ENCODE measurements at regions not wholly inside any gene's neighbourhood (a gene's known extent, or its start where the extent isn't known, plus 50 kb on each side); places are given as distances from the start of the nearest gene placed in this dataset.
"Not testable (repeated sequence)": the region's sequence is repeated elsewhere in the genome, so short reads cannot be mapped to it uniquely, and the experiment has no call there.

DNA sequence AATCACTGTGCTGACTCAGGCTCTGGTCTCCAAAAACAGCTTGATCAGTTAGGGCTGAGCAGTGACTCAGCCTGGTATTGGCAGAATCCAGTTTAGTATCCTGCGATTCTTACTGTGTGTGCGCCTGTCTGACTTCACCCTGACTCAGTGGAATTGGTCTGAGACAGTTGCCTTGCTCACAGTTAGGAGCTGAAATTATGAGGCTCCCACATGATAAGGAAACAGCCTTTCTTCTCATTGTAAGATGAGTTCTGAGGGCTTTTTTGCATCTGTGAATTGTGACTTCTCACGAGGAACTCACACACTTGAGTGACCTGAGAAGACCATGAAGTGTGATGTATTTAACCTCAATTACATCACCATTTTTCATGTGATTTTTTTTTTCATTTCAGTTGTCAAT is 1282.4 kb downstream of the RPIA start:
- TF ChIP-seq, protein P1, sequence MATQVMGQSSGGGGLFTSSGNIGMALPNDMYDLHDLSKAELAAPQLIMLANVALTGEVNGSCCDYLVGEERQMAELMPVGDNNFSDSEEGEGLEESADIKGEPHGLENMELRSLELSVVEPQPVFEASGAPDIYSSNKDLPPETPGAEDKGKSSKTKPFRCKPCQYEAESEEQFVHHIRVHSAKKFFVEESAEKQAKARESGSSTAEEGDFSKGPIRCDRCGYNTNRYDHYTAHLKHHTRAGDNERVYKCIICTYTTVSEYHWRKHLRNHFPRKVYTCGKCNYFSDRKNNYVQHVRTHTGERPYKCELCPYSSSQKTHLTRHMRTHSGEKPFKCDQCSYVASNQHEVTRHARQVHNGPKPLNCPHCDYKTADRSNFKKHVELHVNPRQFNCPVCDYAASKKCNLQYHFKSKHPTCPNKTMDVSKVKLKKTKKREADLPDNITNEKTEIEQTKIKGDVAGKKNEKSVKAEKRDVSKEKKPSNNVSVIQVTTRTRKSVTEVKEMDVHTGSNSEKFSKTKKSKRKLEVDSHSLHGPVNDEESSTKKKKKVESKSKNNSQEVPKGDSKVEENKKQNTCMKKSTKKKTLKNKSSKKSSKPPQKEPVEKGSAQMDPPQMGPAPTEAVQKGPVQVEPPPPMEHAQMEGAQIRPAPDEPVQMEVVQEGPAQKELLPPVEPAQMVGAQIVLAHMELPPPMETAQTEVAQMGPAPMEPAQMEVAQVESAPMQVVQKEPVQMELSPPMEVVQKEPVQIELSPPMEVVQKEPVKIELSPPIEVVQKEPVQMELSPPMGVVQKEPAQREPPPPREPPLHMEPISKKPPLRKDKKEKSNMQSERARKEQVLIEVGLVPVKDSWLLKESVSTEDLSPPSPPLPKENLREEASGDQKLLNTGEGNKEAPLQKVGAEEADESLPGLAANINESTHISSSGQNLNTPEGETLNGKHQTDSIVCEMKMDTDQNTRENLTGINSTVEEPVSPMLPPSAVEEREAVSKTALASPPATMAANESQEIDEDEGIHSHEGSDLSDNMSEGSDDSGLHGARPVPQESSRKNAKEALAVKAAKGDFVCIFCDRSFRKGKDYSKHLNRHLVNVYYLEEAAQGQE (IDR thresholded peaks at IDR 0.05; ENCODE audit: low read depth, low read length): not testable (repeated sequence)
- TF ChIP-seq ESRRA (IDR thresholded peaks at IDR 0.05; ENCODE audit: low read length); YBX1 (IDR thresholded peaks at IDR 0.05); NBN (IDR thresholded peaks at IDR 0.05); EZH2 (IDR thresholded peaks at IDR 0.05; ENCODE audit: borderline replicate concordance, control insufficient read depth, low read depth, low read length); CHD4 (IDR thresholded peaks at IDR 0.05): not testable (repeated sequence)
- TF ChIP-seq, protein P2, sequence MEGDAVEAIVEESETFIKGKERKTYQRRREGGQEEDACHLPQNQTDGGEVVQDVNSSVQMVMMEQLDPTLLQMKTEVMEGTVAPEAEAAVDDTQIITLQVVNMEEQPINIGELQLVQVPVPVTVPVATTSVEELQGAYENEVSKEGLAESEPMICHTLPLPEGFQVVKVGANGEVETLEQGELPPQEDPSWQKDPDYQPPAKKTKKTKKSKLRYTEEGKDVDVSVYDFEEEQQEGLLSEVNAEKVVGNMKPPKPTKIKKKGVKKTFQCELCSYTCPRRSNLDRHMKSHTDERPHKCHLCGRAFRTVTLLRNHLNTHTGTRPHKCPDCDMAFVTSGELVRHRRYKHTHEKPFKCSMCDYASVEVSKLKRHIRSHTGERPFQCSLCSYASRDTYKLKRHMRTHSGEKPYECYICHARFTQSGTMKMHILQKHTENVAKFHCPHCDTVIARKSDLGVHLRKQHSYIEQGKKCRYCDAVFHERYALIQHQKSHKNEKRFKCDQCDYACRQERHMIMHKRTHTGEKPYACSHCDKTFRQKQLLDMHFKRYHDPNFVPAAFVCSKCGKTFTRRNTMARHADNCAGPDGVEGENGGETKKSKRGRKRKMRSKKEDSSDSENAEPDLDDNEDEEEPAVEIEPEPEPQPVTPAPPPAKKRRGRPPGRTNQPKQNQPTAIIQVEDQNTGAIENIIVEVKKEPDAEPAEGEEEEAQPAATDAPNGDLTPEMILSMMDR (IDR thresholded peaks at IDR 0.05 in 2 of 3, conservative IDR thresholded peaks at IDR 0.05 in 1 of 3; ENCODE audit: control insufficient read depth in 2 of 3, extremely low read depth in 1 of 3, insufficient read depth in 1 of 3, low read depth in 3 of 3, low read length in 3 of 3): not testable (repeated sequence)

Measured in GM12878 (cell line).